MM.1S (cell line): ENCODE measurements at regions not wholly inside any gene's neighbourhood (a gene's known extent, or its start where the extent isn't known, plus 50 kb on each side); places are given as distances from the start of the nearest gene placed in this dataset.

Experiments used
- DNase-seq: peaks from one replicate; pipeline ENCODE4 v3.0.0-alpha.2; 2015
- H2AFZ ChIP-seq: fragments of 300-600 bp; sonication (generic); 2 replicates; pipeline ENCODE4 v1.6.0; 2016; ENCODE audit warnings: antibody characterized with exemption, low read length
- H3F3A ChIP-seq: fragments of 300-600 bp; sonication (generic); 2 replicates; pipeline ENCODE4 v1.6.1; 2016; ENCODE audit warnings: mild to moderate bottlenecking, antibody characterized with exemption, low read length, moderate library complexity, mixed read lengths; ENCODE audit not compliant: insufficient read depth
- H3K27ac ChIP-seq: fragments of 300-600 bp; sonication (generic); 2 replicates; pipeline ENCODE4 v1.5.1; 2016; ENCODE audit warnings: mild to moderate bottlenecking, low read length
- H3K27me3 ChIP-seq: fragments of 300-600 bp; sonication (generic); replicated peaks from 2 replicates; pipeline ENCODE4 v1.6.0; 2016; ENCODE audit warnings: low read length; ENCODE audit not compliant: insufficient read depth
- H3K36me3 ChIP-seq: fragments of 300-600 bp; sonication (generic); replicated peaks from 2 replicates; pipeline ENCODE4 v1.6.1; 2016; ENCODE audit warnings: mild to moderate bottlenecking, low read length, mixed read lengths; ENCODE audit not compliant: insufficient read depth
- H3K4me1 ChIP-seq: fragments of 300-600 bp; sonication (generic); 2 replicates; pipeline ENCODE4 v1.6.1; 2016; ENCODE audit warnings: low read length, mixed read lengths
- H3K4me2 ChIP-seq: fragments of 300-600 bp; sonication (generic); 2 replicates; pipeline ENCODE4 v1.6.0; 2016; ENCODE audit warnings: low read depth, low read length
- H3K4me3 ChIP-seq: fragments of 300-600 bp; sonication (generic); 2 replicates; pipeline ENCODE4 v1.5.1; 2016; ENCODE audit warnings: low read length, mixed read lengths
- H3K79me2 ChIP-seq: fragments of 300-600 bp; sonication (generic); 2 replicates; pipeline ENCODE4 v1.6.1; 2016; ENCODE audit warnings: mixed run types, low read length, mixed read lengths
- H3K9ac ChIP-seq: fragments of 300-600 bp; sonication (generic); 2 replicates; pipeline ENCODE4 v1.6.1; 2016; ENCODE audit warnings: low read length, mixed read lengths
- H3K9me2 ChIP-seq: fragments of 300-600 bp; sonication (generic); replicated peaks from 2 replicates; pipeline ENCODE4 v1.6.1; 2016; ENCODE audit warnings: mild to moderate bottlenecking, low read length, mixed read lengths; ENCODE audit not compliant: insufficient read depth
- H3K9me3 ChIP-seq: fragments of 300-600 bp; sonication (generic); replicated peaks from 2 replicates; pipeline ENCODE4 v1.6.1; 2016; ENCODE audit warnings: mild to moderate bottlenecking, low read length, mixed read lengths; ENCODE audit not compliant: insufficient read depth
- H4K20me1 ChIP-seq: fragments of 300-600 bp; sonication (generic); 2 replicates; pipeline ENCODE4 v1.6.1; 2016; ENCODE audit warnings: mild to moderate bottlenecking, low read length, moderate library complexity, mixed read lengths; ENCODE audit not compliant: insufficient read depth
- CTCF ChIP-seq: fragments of 300-600 bp; sonication (generic); IDR thresholded peaks from 2 replicates; pipeline ENCODE4 v1.5.1; 2016; ENCODE audit warnings: antibody characterized with exemption, low read length, mixed read lengths
- EZH2 ChIP-seq: fragments of 300-600 bp; sonication (generic); optimal IDR thresholded peaks from 2 replicates; pipeline ENCODE3; 2017; ENCODE audit warnings: low read depth, mild to moderate bottlenecking, antibody characterized with exemption, low read length, mixed read lengths
- EZH2phosphoT487 ChIP-seq: fragments of 300-600 bp; sonication (generic); IDR thresholded peaks from 2 replicates; pipeline ENCODE4 v1.6.1; 2018; ENCODE audit warnings: antibody characterized with exemption, low read length

- Histone ChIP-seq H2AFZ (no peak overlapping the region), H3K4me3 (no peak overlapping the region), H3K27ac (no peak overlapping the region), H3K9me2 (no peaks in the 10 kb centered on the region), H3K79me2 (no peaks in the 10 kb centered on the region), H3K4me2 (no peak overlapping the region), H3F3A (no peaks in the 10 kb centered on the region), H3K4me1 (no peaks in the 10 kb centered on the region), H3K36me3 (no peaks in the 10 kb centered on the region), H3K9ac (no peak overlapping the region), H4K20me1 (no peaks in the 10 kb centered on the region), H3K27me3 (no peaks in the 10 kb centered on the region), H3K9me3 (no peaks in the 10 kb centered on the region)
- no peak for TF ChIP-seq CTCF
- TF ChIP-seq EZH2 = no peak
- TF ChIP-seq EZH2phosphoT487 = no peak
- DNase-seq = no peak
These were observed 61.3 kb downstream of the ARF6 start for GRCh38 chr14:49954171-49954631.

DNA sequence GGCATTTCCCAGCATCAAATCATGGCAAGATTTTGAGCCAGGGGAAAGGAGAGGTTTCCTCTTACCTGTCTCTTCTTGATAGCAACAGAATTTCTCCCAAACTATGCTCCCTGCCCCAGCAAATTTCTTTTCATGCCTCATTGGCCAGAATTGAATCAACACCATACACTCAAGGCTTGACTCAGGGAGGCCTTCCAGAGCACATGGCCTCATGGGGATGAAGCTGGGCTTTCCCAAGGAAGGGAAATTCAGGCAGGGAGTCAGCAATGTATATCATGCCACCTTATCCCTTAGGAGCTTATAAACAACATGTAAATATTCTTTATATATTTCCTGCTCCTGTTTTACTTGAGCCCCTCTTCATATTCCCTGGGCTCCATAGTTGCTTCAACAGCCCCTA, 62.1 kb downstream of the ARF6 start:
- no peaks in the 10 kb centered on the region for H3F3A ChIP-seq
- H3K4me3 ChIP-seq = no peak overlapping the region
- H3K36me3 ChIP-seq = no peaks in the 10 kb centered on the region
- H3K27ac ChIP-seq = no peak overlapping the region
- no peak overlapping the region for H3K4me2 ChIP-seq
- H3K9me3 ChIP-seq = no peaks in the 10 kb centered on the region
- H3K9me2 ChIP-seq = no peaks in the 10 kb centered on the region
- no peak overlapping the region for H3K9ac ChIP-seq
- no peaks in the 10 kb centered on the region for H3K79me2 ChIP-seq
- DNase-seq = no peak
- TF ChIP-seq EZH2 (no peak), EZH2phosphoT487 (no peak), CTCF (no peak)
- H4K20me1 ChIP-seq = no peaks in the 10 kb centered on the region
- H3K4me1 ChIP-seq = no peaks in the 10 kb centered on the region
- H2AFZ ChIP-seq = no peak overlapping the region
- no peaks in the 10 kb centered on the region for H3K27me3 ChIP-seq

DNA sequence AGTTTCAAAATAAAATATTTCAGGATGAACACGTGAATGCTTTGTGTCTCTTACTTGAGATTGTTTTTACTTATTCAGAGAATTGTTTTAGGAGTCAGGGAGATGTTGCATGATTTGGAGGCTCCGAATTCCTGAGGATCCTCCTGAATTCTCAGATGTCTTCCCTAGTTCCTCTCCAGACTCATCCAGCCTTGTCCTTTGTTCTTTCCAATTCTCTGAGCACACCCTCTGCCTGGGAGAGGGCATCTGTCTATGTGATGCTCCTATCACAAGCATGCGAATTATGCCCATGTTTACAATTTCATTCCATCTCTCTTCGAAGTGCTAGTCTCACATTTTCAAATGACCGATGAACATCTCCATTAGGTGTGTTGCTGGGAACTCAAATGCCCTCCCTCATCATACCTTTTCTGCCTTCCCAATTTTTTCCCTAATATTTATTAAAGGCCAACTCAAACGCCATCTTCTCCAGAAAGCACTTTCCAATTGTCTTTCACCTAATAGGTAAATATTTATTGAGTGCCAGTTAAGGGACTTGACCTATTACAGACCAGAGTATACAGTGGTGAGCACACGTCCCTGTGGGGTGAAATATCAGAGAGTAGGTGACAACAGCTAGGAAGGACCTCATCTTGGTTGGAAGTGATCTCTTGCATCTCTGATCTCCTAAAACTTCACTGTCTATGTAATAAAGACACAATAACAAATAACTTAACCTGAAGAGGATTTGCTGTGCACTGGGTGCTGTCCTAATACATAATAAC, 64.4 kb downstream of the ARF6 start:
- no peaks in the 10 kb centered on the region for H3K36me3 ChIP-seq
- no peaks in the 10 kb centered on the region for H3K9me2 ChIP-seq
- no peak overlapping the region for H2AFZ ChIP-seq
- DNase-seq = no peak
- no peaks in the 10 kb centered on the region for H3F3A ChIP-seq
- no peaks in the 10 kb centered on the region for H3K9me3 ChIP-seq
- no peaks in the 10 kb centered on the region for H3K4me1 ChIP-seq
- no peak overlapping the region for H3K4me3 ChIP-seq
- no peaks in the 10 kb centered on the region for H3K79me2 ChIP-seq
- H3K4me2 ChIP-seq = no peak overlapping the region
- H3K27ac ChIP-seq = no peak overlapping the region
- no peak overlapping the region for H3K9ac ChIP-seq
- H4K20me1 ChIP-seq = no peaks in the 10 kb centered on the region
- TF ChIP-seq CTCF (no peak), EZH2phosphoT487 (no peak), EZH2 (no peak)
- H3K27me3 ChIP-seq = no peaks in the 10 kb centered on the region
